Fibroblast of mammary gland (primary cell): ENCODE measurements at regions not wholly inside any gene's neighbourhood (a gene's known extent, or its start where the extent isn't known, plus 50 kb on each side); places are given as distances from the start of the nearest gene placed in this dataset.

Experiments
- DNase-seq: peaks from one replicate; pipeline ENCODE4 v3.0.0-alpha.2; 2010; ENCODE audit warnings: low read depth
- H3K4me3 ChIP-seq: 2 replicates; pipeline ENCODE4 v1.5.1; 2011; ENCODE audit warnings: low read depth, mild to moderate bottlenecking, low read length, moderate library complexity; ENCODE audit not compliant: control insufficient read depth
- TF ChIP-seq, protein P1 (sequence below): conservative IDR thresholded peaks from 2 replicates; pipeline ENCODE4 v1.5.1; 2011; ENCODE audit warnings: low read depth, low read length, inconsistent platforms; ENCODE audit not compliant: control insufficient read depth, insufficient read depth

DNA sequence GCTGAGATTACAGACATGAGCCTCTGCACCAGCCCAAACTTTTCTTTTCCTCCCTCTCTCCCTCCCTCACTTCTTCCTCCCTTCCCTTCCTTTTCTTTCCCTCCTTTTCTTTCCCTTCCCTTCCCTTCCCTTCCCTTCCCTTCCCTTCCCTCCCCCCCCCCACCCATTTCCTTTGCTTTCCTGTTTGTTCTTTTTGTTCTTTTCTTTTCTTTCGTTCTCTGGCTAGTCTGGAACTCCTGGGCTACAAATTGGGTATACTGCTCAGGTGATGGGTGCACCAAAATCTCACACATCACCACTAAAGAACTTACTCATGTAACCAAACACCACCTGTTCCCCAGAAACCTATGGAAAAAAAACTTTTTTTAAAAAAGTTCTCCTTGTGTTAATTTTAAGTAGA is 174.8 kb upstream of the CHODL start:
- DNase-seq, result no peak
- TF ChIP-seq, protein P1, sequence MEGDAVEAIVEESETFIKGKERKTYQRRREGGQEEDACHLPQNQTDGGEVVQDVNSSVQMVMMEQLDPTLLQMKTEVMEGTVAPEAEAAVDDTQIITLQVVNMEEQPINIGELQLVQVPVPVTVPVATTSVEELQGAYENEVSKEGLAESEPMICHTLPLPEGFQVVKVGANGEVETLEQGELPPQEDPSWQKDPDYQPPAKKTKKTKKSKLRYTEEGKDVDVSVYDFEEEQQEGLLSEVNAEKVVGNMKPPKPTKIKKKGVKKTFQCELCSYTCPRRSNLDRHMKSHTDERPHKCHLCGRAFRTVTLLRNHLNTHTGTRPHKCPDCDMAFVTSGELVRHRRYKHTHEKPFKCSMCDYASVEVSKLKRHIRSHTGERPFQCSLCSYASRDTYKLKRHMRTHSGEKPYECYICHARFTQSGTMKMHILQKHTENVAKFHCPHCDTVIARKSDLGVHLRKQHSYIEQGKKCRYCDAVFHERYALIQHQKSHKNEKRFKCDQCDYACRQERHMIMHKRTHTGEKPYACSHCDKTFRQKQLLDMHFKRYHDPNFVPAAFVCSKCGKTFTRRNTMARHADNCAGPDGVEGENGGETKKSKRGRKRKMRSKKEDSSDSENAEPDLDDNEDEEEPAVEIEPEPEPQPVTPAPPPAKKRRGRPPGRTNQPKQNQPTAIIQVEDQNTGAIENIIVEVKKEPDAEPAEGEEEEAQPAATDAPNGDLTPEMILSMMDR, result no peak
- no peak overlapping the region for H3K4me3 ChIP-seq

DNA sequence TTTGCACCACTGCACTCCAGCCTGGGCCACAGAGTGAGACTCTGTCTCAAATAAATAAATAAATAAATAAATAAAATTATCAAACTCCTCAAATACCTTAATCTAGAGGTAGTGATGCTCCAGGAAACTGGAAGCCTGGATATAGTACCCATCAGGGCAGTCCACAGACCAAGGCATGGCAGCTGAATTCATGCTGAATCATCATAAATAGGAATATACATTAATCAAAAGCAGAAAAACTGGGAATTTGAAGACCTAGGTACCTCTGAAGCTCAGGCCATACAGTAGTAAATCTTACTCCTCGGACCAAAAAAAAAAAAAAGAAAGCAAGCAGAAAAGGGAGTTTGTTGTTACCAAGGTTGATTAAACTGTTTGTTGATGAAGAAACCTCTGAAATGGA is 184.2 kb upstream of the CHODL start:
- H3K4me3 ChIP-seq, result no peak overlapping the region
- DNase-seq, result no peak
- TF ChIP-seq, protein P1, result no peak

DNA sequence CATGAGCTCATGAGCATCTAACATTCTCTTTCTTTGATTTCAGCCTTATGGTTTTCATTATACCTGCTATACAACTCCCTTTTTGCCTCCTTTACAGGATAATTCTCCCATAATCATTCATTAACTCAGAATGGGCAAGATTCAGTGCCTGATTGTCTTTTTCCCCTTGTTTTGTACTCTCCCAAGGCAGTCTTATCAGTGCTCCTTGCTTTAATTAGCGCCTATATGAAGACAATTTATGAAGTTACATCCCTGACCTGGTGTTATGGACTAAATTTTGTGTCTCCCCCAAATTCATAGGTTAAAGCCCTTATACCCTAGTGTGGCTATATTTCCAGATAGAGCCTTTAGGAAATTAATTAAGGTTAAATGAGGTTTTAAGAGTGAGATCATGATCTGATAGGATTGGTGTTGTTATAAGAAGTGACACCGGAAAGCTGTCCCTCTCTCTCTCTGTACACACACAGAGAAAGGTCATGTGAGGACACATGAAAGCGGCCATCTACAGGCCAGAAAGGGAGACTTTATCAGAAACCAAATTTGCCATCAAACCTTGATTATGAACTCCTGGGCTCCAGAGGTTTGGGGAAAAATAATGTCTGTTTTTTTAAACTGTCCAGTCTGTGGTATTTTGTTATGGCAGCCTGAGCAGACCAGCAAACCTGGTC is 185.8 kb upstream of the CHODL start:
- DNase-seq, result no peak
- H3K4me3 ChIP-seq, result no peak overlapping the region
- TF ChIP-seq, protein P1, result no peak

DNA sequence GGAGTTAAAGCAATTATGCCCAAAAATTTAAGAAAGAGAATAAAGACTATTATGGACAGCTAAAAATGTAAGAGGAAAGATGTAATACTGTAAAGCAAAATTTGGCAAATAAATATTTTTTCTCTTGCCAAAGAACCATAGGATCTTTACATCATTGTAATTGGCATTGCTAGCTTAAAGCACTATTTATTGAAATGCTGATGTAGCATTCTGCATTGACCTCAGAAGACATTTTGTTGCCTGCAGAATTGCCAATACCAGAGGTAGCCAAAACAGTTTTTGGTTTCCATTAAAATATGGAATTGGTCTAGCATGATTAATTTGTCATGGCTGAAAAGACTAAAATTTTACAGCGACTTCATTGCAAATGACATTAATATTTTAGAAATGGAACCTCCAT is 191.5 kb upstream of the CHODL start:
- TF ChIP-seq, protein P1, result no peak
- no peak for DNase-seq
- H3K4me3 ChIP-seq, result no peak overlapping the region

DNA sequence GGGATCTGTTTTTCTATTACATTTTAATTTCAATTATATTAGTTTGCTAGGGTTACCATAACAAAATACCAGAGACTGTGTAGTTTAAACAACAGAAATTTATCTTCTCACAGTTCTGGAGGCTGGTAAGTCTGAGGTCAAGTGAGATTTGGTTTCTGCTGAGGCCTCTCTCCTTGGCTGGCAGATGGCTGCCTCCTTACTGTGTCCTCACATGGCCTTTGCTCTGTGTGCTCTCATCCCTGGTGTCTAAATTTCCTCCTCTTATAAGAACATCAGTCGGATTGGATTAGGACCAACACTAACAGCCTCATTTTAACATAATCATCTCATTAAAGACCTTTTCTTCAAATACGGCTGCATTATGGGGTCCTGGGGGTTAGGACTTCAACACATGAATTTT is 195.2 kb upstream of the CHODL start:
- TF ChIP-seq, protein P1, result no peak

DNA sequence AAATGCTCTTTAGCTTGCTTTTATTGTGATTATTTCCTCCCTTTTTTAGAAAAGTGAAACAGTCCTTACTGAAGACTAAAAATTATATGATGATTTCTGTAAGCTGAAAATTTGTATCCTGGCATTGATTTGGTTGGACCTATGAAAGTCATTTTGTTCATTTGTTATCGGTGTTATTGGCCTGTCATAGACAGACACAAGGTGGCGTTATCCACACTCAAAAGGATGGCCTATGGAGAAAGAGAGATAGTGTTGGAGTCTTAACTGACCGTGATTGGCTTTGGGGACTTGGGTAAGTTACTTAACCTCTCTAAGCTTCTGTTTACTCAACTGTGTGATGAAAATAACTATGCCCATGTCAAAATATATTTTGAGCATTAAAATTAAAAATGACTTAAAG is 203.6 kb upstream of the CHODL start:
- TF ChIP-seq, protein P1, result peak; percentile 15
- H3K4me3 ChIP-seq, result no peak overlapping the region
- peak; percentile 0 for DNase-seq

More for the DNA sequence above, 195.2 kb upstream of the CHODL start:
- no peak for DNase-seq
- no peak overlapping the region for H3K4me3 ChIP-seq

DNA sequence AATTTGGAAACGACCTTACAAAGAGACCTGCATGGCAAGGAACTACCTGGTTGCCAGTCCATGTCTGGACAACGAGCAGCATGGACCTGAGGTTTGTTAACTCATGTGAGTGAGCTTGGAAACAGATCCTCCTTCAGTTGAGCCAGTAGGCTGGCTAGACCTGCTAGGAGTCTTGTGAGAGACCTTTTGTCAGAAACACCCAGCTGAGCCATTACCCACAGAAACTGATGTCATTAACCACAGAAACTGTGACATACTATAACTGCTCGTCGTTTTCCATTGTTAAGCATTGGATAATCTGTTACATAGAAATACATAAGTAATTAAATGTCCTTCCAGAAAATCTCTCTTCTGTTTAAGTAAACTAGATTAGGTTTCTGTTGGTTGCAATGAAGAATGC is 211.1 kb upstream of the C21orf91 start:
- H3K4me3 ChIP-seq, result no peak overlapping the region
- TF ChIP-seq, protein P1, result no peak
- no peak for DNase-seq
